Endothelial cell of umbilical vein (primary cell): ENCODE measurements at regions not wholly inside any gene's neighbourhood (a gene's known extent, or its start where the extent isn't known, plus 50 kb on each side); places are given as distances from the start of the nearest gene placed in this dataset.

ENCODE experiments used
- BruUV-seq: library from RNA; stranded (reverse); fragments of 400-500 nt; replicated peaks from 2 replicates; lab custom pipeline; 2021; lab: Mats Ljungman, UMichigan
- CTCF ChIA-PET: fragments of 300-600, 350-600 bp; sonication (Branson Sonifier 250); formaldehyde crosslinking; loops from one replicate; lab custom pipeline; 2021; ENCODE audit warnings: antibody characterized with exemption, inconsistent platforms; lab: Charles Lee
- POLR2A ChIA-PET: fragments of 300-600, 350-600 bp; sonication (Branson Sonifier 250); formaldehyde crosslinking; loops from one replicate; lab custom pipeline; 2021; ENCODE audit warnings: antibody characterized with exemption, inconsistent platforms; lab: Charles Lee
- DNase-seq: peaks from one replicate; pipeline ENCODE4 v3.0.0-alpha.2; 2011; ENCODE audit warnings: low read depth, low spot score
- FAIRE-seq: peaks from 2 replicates; lab custom pipeline; 2011; peaks lifted over from hg19 to GRCh38; lab: Jason Lieb, UNC
- H2AFZ ChIP-seq: 2 replicates; pipeline ENCODE4 v1.6.0; 2012; ENCODE audit warnings: low read depth, low read length, control low read depth, inconsistent platforms
- H3K27ac ChIP-seq: 2 replicates; pipeline ENCODE4 v1.5.1; 2011; ENCODE audit warnings: low read depth, mild to moderate bottlenecking, control low read depth, low read length, moderate library complexity; ENCODE audit not compliant: insufficient read depth
- H3K27me3 ChIP-seq, 2 experiments: 2 replicates each; pipeline versions ENCODE4 v1.6.0 to v1.6.1; 2011; ENCODE audit warnings: low read length in 2 of 2, mixed read lengths in 1 of 2; ENCODE audit not compliant: control insufficient read depth in 2 of 2, insufficient read depth in 2 of 2
- H3K36me3 ChIP-seq, 2 experiments: 2 replicates in 1 of 2; 3 replicates in 1 of 2; pipeline ENCODE4 v1.5.1; 2011; ENCODE audit warnings: low read length in 2 of 2, mild to moderate bottlenecking in 1 of 2, moderate library complexity in 1 of 2; ENCODE audit not compliant: control insufficient read depth in 2 of 2, insufficient read depth in 2 of 2; ENCODE audit errors: extremely low read depth in 1 of 2
- H3K4me1 ChIP-seq: 3 replicates; pipeline ENCODE4 v1.5.1; 2011; ENCODE audit warnings: mild to moderate bottlenecking, low read length; ENCODE audit not compliant: control insufficient read depth, insufficient read depth; ENCODE audit errors: extremely low read depth
- H3K4me2 ChIP-seq: 2 replicates; pipeline ENCODE4 v1.6.1; 2011; ENCODE audit warnings: low read length, control low read depth, mixed read lengths; ENCODE audit not compliant: insufficient read depth
- H3K4me3 ChIP-seq, 3 experiments: fragments of 200-600 bp in 1 of 3; sonication (generic), shearing (Covaris generic) in 1 of 3; replicated peaks in 1 of 3; 2 replicates each; pipeline ENCODE4 v1.5.1; 2011 to 2016; ENCODE audit warnings: control low read depth in 3 of 3, low read length in 3 of 3, mild to moderate bottlenecking in 2 of 3, inconsistent platforms in 1 of 3, low read depth in 1 of 3, moderate library complexity in 1 of 3; ENCODE audit not compliant: insufficient read depth in 1 of 3
- H3K79me2 ChIP-seq: 2 replicates; pipeline ENCODE4 v1.6.0; 2012; ENCODE audit warnings: low read length, inconsistent platforms; ENCODE audit not compliant: control insufficient read depth, insufficient read depth
- H3K9ac ChIP-seq: replicated peaks from 2 replicates; pipeline ENCODE3; 2011; ENCODE audit warnings: low read length, control low read depth; ENCODE audit not compliant: insufficient read depth; ENCODE audit errors: extremely low read depth
- H3K9me1 ChIP-seq: replicated peaks from 3 replicates; pipeline ENCODE4 v1.6.0; 2011; ENCODE audit warnings: mild to moderate bottlenecking, low read length; ENCODE audit not compliant: control insufficient read depth, insufficient read depth; ENCODE audit errors: extremely low read depth
- H3K9me3 ChIP-seq: replicated peaks from 2 replicates; pipeline ENCODE4 v1.5.1; 2012; ENCODE audit warnings: low read length, inconsistent platforms; ENCODE audit not compliant: control insufficient read depth, insufficient read depth
- H4K20me1 ChIP-seq: replicated peaks from 2 replicates; pipeline ENCODE3; 2011; ENCODE audit warnings: mild to moderate bottlenecking, low read length; ENCODE audit not compliant: control insufficient read depth, insufficient read depth; ENCODE audit errors: extremely low read depth
- CTCF ChIP-seq, 2 donors: IDR thresholded peaks; 1 replicate in 1 of 2; 2 replicates in 1 of 2; pipeline ENCODE4 v1.5.1; 2011; ENCODE audit warnings: low read length in 2 of 2, mild to moderate bottlenecking in 2 of 2, moderate library complexity in 2 of 2, control low read depth in 1 of 2, inconsistent platforms in 1 of 2, low read depth in 1 of 2; ENCODE audit not compliant: insufficient read depth in 1 of 2; ENCODE audit errors: extremely low read depth in 1 of 2
- EZH2 ChIP-seq: IDR thresholded peaks from 2 replicates; pipeline ENCODE4 v1.6.1; 2012; ENCODE audit warnings: borderline replicate concordance, low read depth, mild to moderate bottlenecking, moderate library complexity, low read length, inconsistent platforms; ENCODE audit not compliant: severe bottlenecking
- GATA2 ChIP-seq: IDR thresholded peaks from 2 replicates; pipeline ENCODE4 v1.7.0; 2011; ENCODE audit warnings: low read depth, mild to moderate bottlenecking, moderate library complexity, mixed read lengths, low read length; ENCODE audit not compliant: insufficient read length, insufficient read depth
- JUN ChIP-seq: IDR thresholded peaks from 2 replicates; pipeline ENCODE4 v1.6.1; 2011; ENCODE audit warnings: borderline replicate concordance, low read depth; ENCODE audit not compliant: insufficient read length, insufficient read depth
- MAX ChIP-seq: IDR thresholded peaks from 2 replicates; pipeline ENCODE4 v1.6.1; 2011; ENCODE audit not compliant: insufficient read depth, insufficient read length
- MYC ChIP-seq: IDR thresholded peaks from one replicate; pipeline ENCODE4 v1.6.1; 2011; ENCODE audit warnings: mild to moderate bottlenecking, low read depth, low read length
- POLR2A ChIP-seq: IDR thresholded peaks from 2 replicates; pipeline ENCODE4 v1.6.1; 2012; ENCODE audit warnings: low read depth, mild to moderate bottlenecking, control low read depth, low read length
- dilution Hi-C: fragments of 300-500 bp; cut with MboI; formaldehyde crosslinking; loops from one replicate; pipeline ENCODE4 v1.15.0; 2019; ENCODE audit warnings: low sequenced_read_pairs; ENCODE audit not compliant: extremely low pct_ligation_motif_present
- intact Hi-C: fragments of 100-400 bp; cut with micrococcal nuclease; formaldehyde crosslinking; loops from one replicate; pipeline ENCODE4 v1.10.0; 2022

GRCh38 chr6:164243949-164244348 is 829.4 kb downstream of the QKI start:
- no peak overlapping the region for H3K27ac ChIP-seq
- POLR2A ChIA-PET: no interaction called here
- dilution Hi-C loops (no loop called here), intact Hi-C loops (no loop called here)
- no peaks in the 10 kb centered on the region for H3K27me3 ChIP-seq
- H3K79me2 ChIP-seq: no peaks in the 10 kb centered on the region
- no peak overlapping the region for H2AFZ ChIP-seq
- H3K4me3 ChIP-seq: no peak overlapping the region
- DNase-seq (no peak), FAIRE-seq (no peak)
- H4K20me1 ChIP-seq: no peaks in the 10 kb centered on the region
- BruUV-seq: no TSS peak
- H3K36me3 ChIP-seq: no peaks in the 10 kb centered on the region
- no peaks in the 10 kb centered on the region for H3K9me3 ChIP-seq
- no peaks in the 10 kb centered on the region for H3K9me1 ChIP-seq
- H3K4me2 ChIP-seq: no peak overlapping the region
- no peak overlapping the region for H3K9ac ChIP-seq
- no peaks in the 10 kb centered on the region for H3K4me1 ChIP-seq
- TF ChIP-seq GATA2 (no peak), EZH2 (no peak), CTCF (IDR thresholded peaks at IDR 0.05; ENCODE audit: extremely low read depth in 1 of 2, insufficient read depth in 1 of 2, low read depth in 1 of 2, low read length in 2 of 2) (no peak), JUN (no peak), POLR2A (no peak), MAX (no peak), MYC (no peak)
- CTCF ChIA-PET: no interaction called here
